Trophoblast cell (in vitro differentiated cells and primary cell): ENCODE measurements at regions not wholly inside any gene's neighbourhood (a gene's known extent, or its start where the extent isn't known, plus 50 kb on each side); places are given as distances from the start of the nearest gene placed in this dataset.

Source experiments
- DNase-seq, 2 donors: peaks; one replicate each; pipeline ENCODE4 v3.0.0-alpha.2; 2016
- H2AFZ ChIP-seq: 2 replicates; pipeline ENCODE4 v1.6.1; 2013; ENCODE audit warnings: low read length, moderate library complexity, mild to moderate bottlenecking; ENCODE audit not compliant: insufficient read depth, poor library complexity
- H2AK5ac ChIP-seq: 2 replicates; pipeline ENCODE4 v1.6.1; 2013; ENCODE audit warnings: mild to moderate bottlenecking, low read length
- H2BK120ac ChIP-seq: 2 replicates; pipeline ENCODE4 v1.6.1; 2013; ENCODE audit warnings: low read length, mild to moderate bottlenecking, moderate library complexity; ENCODE audit not compliant: insufficient read depth, poor library complexity
- H2BK12ac ChIP-seq: 2 replicates; pipeline ENCODE4 v1.6.1; 2013; ENCODE audit warnings: mild to moderate bottlenecking, low read length, moderate library complexity
- H2BK5ac ChIP-seq: 2 replicates; pipeline ENCODE4 v1.6.1; 2013; ENCODE audit warnings: low read length, low read depth, moderate library complexity, mild to moderate bottlenecking; ENCODE audit not compliant: poor library complexity
- H3K14ac ChIP-seq: 2 replicates; pipeline ENCODE4 v1.6.1; 2013; ENCODE audit warnings: mild to moderate bottlenecking, low read length
- H3K18ac ChIP-seq: 2 replicates; pipeline ENCODE4 v1.6.1; 2013; ENCODE audit warnings: mild to moderate bottlenecking, low read length
- H3K23ac ChIP-seq: 2 replicates; pipeline ENCODE4 v1.6.1; 2013; ENCODE audit warnings: low read length
- H3K27ac ChIP-seq: 2 replicates; pipeline ENCODE4 v1.5.1; 2013; ENCODE audit warnings: low read depth, mild to moderate bottlenecking, inconsistent platforms, low read length, moderate library complexity
- H3K27me3 ChIP-seq: 2 replicates; pipeline ENCODE4 v1.6.1; 2013; ENCODE audit warnings: inconsistent platforms, mild to moderate bottlenecking, low read length, moderate library complexity; ENCODE audit not compliant: insufficient read depth
- H3K36me3 ChIP-seq, 2 experiments: 1 replicate in 1 of 2; 2 replicates in 1 of 2; pipeline ENCODE4 v1.6.1; 2013; ENCODE audit warnings: low read length in 2 of 2, mild to moderate bottlenecking in 2 of 2, moderate library complexity in 1 of 2; ENCODE audit not compliant: insufficient read depth in 2 of 2, control insufficient read depth in 1 of 2
- H3K4ac ChIP-seq: 2 replicates; pipeline ENCODE4 v1.6.1; 2013; ENCODE audit warnings: low read depth, mild to moderate bottlenecking, low read length, moderate library complexity
- H3K4me1 ChIP-seq, 2 experiments: 1 replicate in 1 of 2; 2 replicates in 1 of 2; pipeline ENCODE4 v1.6.1; 2013; ENCODE audit warnings: low read length in 2 of 2, mild to moderate bottlenecking in 2 of 2, moderate library complexity in 1 of 2; ENCODE audit not compliant: insufficient read depth in 2 of 2, control insufficient read depth in 1 of 2
- H3K4me2 ChIP-seq: 2 replicates; pipeline ENCODE4 v1.6.1; 2013; ENCODE audit warnings: inconsistent platforms, mild to moderate bottlenecking, low read length, moderate library complexity
- H3K4me3 ChIP-seq: 2 replicates; pipeline ENCODE4 v1.5.1; 2013; ENCODE audit warnings: mild to moderate bottlenecking, low read depth, low read length, inconsistent platforms
- H3K79me1 ChIP-seq: one replicate; pipeline ENCODE4 v1.6.1; 2013; ENCODE audit warnings: low read length
- H3K79me2 ChIP-seq: 2 replicates; pipeline ENCODE4 v1.6.1; 2013; ENCODE audit warnings: low read length, mild to moderate bottlenecking; ENCODE audit not compliant: control insufficient read depth, insufficient read depth, poor library complexity
- H3K9ac ChIP-seq: 2 replicates; pipeline ENCODE4 v1.6.1; 2013; ENCODE audit warnings: mild to moderate bottlenecking, low read length
- H3K9me3 ChIP-seq: 2 replicates; pipeline ENCODE4 v1.6.1; 2013; ENCODE audit warnings: low read depth, mild to moderate bottlenecking, control low read depth, inconsistent platforms, low read length; ENCODE audit not compliant: insufficient read depth
- H4K12ac ChIP-seq: 2 replicates; pipeline ENCODE4 v1.6.1; 2013; ENCODE audit warnings: low read depth, mild to moderate bottlenecking, low read length, moderate library complexity
- H4K8ac ChIP-seq: 2 replicates; pipeline ENCODE4 v1.6.1; 2013; ENCODE audit warnings: low read depth, mild to moderate bottlenecking, low read length, moderate library complexity
- H4K91ac ChIP-seq: one replicate; pipeline ENCODE4 v1.6.1; 2013; ENCODE audit warnings: low read depth, mild to moderate bottlenecking, low read length, moderate library complexity
- WGBS: extraction: QIAGEN DNeasy Blood & Tissue Kit; methylation state at CpG from one replicate; pipeline ENCODE4 v1.1.7; 2013; ENCODE audit warnings: missing lambda C conversion rate; ENCODE audit not compliant: insufficient read length, insufficient coverage; ENCODE audit errors: extremely low coverage; 5-methylcytosine and 5-hydroxymethylcytosine counted together

DNA sequence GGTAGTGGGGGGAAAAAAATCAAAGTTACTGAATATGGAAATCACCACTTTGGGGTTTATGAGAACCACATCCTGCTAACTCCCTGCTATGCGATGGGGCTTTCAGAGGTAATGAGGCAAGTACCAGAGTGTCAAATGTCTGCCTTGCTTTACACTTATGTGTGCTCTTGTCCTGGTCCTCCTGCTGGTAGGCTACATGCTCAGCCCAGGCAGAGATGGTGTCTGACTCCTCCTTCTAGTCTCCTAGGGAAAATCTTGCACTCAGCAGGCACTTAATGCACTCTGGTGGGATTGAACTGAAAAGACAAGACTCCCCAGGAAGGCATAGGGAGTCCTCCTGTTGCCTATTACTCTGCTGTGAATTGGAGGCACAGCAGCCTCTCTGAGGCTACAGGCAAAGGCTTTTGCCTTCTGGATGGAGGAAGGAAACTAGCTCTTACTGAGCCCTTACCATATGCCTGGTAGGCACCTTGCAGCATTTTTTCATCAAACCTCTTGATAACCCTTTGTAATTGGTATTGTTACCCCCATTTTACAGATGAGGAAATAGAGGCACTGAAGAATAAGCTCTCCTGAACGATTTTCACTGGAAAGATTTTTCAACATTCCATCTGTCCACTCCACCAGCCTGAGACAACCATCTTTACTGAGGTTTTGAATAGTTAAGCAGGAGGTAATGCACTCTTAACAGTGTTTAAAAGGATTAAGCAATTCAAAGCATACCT, 132.1 kb upstream of the PAX6 start:
- H3K79me1 ChIP-seq, result no peaks in the 10 kb centered on the region
- no peak overlapping the region for H2AK5ac ChIP-seq
- no peaks in the 10 kb centered on the region for H3K4me1 ChIP-seq
- no peak overlapping the region for H4K91ac ChIP-seq
- no peak overlapping the region for H4K12ac ChIP-seq
- no peak overlapping the region for H3K14ac ChIP-seq
- H3K9ac ChIP-seq, result no peak overlapping the region
- H4K8ac ChIP-seq, result no peak overlapping the region
- no peak for DNase-seq
- no peak overlapping the region for H3K4ac ChIP-seq
- no peak overlapping the region for H3K4me2 ChIP-seq
- H2BK5ac ChIP-seq, result no peak overlapping the region
- no peaks in the 10 kb centered on the region for H3K79me2 ChIP-seq
- WGBS, result no CpG with 5 or more reads among the region's 2 CpGs
- no peak overlapping the region for H3K23ac ChIP-seq
- no peak overlapping the region for H3K27ac ChIP-seq
- H2AFZ ChIP-seq, result no peak overlapping the region
- H2BK120ac ChIP-seq, result no peak overlapping the region
- H3K36me3 ChIP-seq, result no peaks in the 10 kb centered on the region
- H3K18ac ChIP-seq, result no peak overlapping the region
- H2BK12ac ChIP-seq, result no peak overlapping the region
- H3K27me3 ChIP-seq, result no peaks in the 10 kb centered on the region
- no peak overlapping the region for H3K4me3 ChIP-seq
- no peaks in the 10 kb centered on the region for H3K9me3 ChIP-seq

DNA sequence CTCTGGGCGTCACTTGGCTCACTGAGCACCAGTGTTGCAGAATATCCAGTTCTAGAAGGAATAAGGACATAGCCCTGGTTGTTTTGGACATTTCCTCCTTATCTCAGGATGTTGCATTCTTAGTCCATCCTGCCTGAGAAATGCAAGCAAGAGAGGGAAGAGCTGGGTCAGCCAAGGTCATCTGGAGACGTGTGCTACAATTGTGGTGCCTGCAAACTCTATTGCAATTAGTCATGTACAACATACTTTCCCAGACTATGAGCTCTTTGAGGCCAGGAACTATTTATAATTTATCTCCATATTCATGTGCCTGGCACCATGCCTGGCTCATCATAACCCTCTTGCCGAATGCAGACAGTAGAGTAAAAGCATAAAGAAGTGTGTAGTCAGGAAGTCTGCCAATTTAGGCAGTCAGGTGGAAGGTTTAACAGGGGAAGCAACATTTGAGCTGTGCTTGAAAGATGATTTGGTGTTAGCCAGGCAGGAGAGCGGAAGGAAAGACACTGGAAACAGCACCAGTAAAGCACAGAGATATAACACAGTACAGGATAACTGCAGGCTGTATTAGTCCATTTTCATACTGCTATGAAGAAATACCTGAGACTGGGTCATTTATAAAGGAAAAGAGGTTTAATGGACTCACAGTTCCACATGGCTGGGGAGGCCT, 129.4 kb upstream of the PAX6 start:
- H3K4me3 ChIP-seq, result no peak overlapping the region
- no peak overlapping the region for H4K8ac ChIP-seq
- no peak overlapping the region for H2AFZ ChIP-seq
- H3K27ac ChIP-seq, result no peak overlapping the region
- H2BK5ac ChIP-seq, result no peak overlapping the region
- no peak overlapping the region for H2BK120ac ChIP-seq
- H3K23ac ChIP-seq, result no peak overlapping the region
- no CpG with 5 or more reads among the region's 4 CpGs for WGBS
- H3K36me3 ChIP-seq, result no peaks in the 10 kb centered on the region
- no peaks in the 10 kb centered on the region for H3K27me3 ChIP-seq
- no peak for DNase-seq
- no peak overlapping the region for H3K4me2 ChIP-seq
- no peak overlapping the region for H2AK5ac ChIP-seq
- no peak overlapping the region for H3K4ac ChIP-seq
- no peak overlapping the region for H4K12ac ChIP-seq
- H3K18ac ChIP-seq, result no peak overlapping the region
- H2BK12ac ChIP-seq, result no peak overlapping the region
- H3K14ac ChIP-seq, result no peak overlapping the region
- no peaks in the 10 kb centered on the region for H3K79me2 ChIP-seq
- H4K91ac ChIP-seq, result no peak overlapping the region
- H3K4me1 ChIP-seq, result no peaks in the 10 kb centered on the region
- no peak overlapping the region for H3K9ac ChIP-seq
- no peaks in the 10 kb centered on the region for H3K9me3 ChIP-seq
- H3K79me1 ChIP-seq, result no peaks in the 10 kb centered on the region

DNA sequence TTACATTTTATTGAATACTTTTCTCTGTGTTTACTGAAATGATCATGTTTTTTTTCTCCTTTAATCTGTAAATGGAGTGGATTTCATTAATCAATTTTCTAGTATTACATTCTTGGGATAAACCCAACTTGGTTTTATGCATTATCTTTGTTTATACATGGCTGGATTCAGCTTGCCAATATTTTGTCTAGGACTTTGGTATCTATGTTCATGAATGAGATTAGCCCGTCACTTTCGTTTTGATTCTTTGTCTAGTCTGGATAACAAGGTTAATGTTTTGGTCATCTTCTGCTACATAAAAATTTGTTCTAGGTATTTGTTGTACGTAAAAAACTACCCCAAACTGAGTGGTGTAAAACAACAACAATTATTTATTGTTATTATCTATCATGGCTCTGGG, 127.9 kb upstream of the PAX6 start:
- Histone ChIP-seq H4K91ac (no peak overlapping the region), H4K8ac (no peak overlapping the region), H2AFZ (no peak overlapping the region), H3K36me3 (no peaks in the 10 kb centered on the region), H4K12ac (no peak overlapping the region), H3K9me3 (no peaks in the 10 kb centered on the region), H3K23ac (no peak overlapping the region), H3K79me2 (no peaks in the 10 kb centered on the region), H3K27me3 (no peaks in the 10 kb centered on the region), H3K4me2 (no peak overlapping the region), H2BK12ac (no peak overlapping the region), H3K14ac (no peak overlapping the region), H3K27ac (no peak overlapping the region), H3K4ac (no peak overlapping the region), H3K4me3 (no peak overlapping the region), H2BK120ac (no peak overlapping the region), H2AK5ac (no peak overlapping the region), H3K18ac (no peak overlapping the region), H2BK5ac (no peak overlapping the region), H3K79me1 (no peaks in the 10 kb centered on the region), H3K9ac (no peak overlapping the region), H3K4me1 (no peaks in the 10 kb centered on the region)
- no peak for DNase-seq
- no CpG with 5 or more reads among the region's 3 CpGs for WGBS

DNA sequence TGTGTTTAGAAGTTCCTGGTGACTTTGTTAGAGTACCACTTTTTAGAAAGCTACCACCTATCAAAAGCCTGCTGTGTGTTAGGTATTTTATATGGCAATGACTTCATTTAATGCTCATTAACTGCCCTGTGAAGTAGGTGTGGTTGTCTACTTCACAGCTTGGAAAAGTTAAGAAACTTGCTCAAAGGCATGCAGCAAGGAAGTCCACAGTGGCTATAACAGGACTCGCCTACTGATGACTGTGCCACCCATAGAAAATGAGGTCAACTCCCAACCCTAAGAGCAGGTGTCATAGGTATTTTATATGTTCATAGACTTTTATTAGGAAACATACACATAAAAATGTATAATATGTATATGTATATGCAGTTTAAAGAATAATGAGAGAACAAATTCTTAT, 125.2 kb upstream of the PAX6 start:
- no CpG with 5 or more reads among the region's 1 CpG for WGBS

More for the DNA sequence above, 125.2 kb upstream of the PAX6 start:
- no peak overlapping the region for H2AFZ ChIP-seq
- H3K27me3 ChIP-seq, result no peaks in the 10 kb centered on the region
- DNase-seq, result no peak
- no peaks in the 10 kb centered on the region for H3K4me1 ChIP-seq
- no peak overlapping the region for H4K91ac ChIP-seq
- H2BK120ac ChIP-seq, result no peak overlapping the region
- no peak overlapping the region for H3K9ac ChIP-seq
- H2BK12ac ChIP-seq, result no peak overlapping the region
- H3K4me3 ChIP-seq, result no peak overlapping the region
- no peak overlapping the region for H3K23ac ChIP-seq
- H3K79me1 ChIP-seq, result no peaks in the 10 kb centered on the region
- no peak overlapping the region for H2BK5ac ChIP-seq
- no peaks in the 10 kb centered on the region for H3K36me3 ChIP-seq
- no peak overlapping the region for H3K27ac ChIP-seq
- H4K12ac ChIP-seq, result no peak overlapping the region
- H3K9me3 ChIP-seq, result no peaks in the 10 kb centered on the region
- H3K79me2 ChIP-seq, result no peaks in the 10 kb centered on the region
- no peak overlapping the region for H2AK5ac ChIP-seq
- H4K8ac ChIP-seq, result no peak overlapping the region
- H3K4me2 ChIP-seq, result no peak overlapping the region
- H3K14ac ChIP-seq, result no peak overlapping the region
- no peak overlapping the region for H3K18ac ChIP-seq
- no peak overlapping the region for H3K4ac ChIP-seq
